HCT116 (cell line): ENCODE measurements at regions not wholly inside any gene's neighbourhood (a gene's known extent, or its start where the extent isn't known, plus 50 kb on each side); places are given as distances from the start of the nearest gene placed in this dataset.

Source experiments
- ATAC-seq: fragments of 200-7000 bp; cut with Tn5 transposase; 2 replicates; pipeline ENCODE4 v1.9.1; 2020; ENCODE audit warnings: mild to moderate bottlenecking, moderate library complexity
- BruUV-seq: library from RNA; stranded (reverse); fragments of 400-500 nt; replicated peaks from 2 replicates; lab custom pipeline; 2021; lab: Mats Ljungman, UMichigan
- CTCF ChIA-PET: fragments of 300-600 bp; sonication (Branson Sonifier 250); formaldehyde crosslinking; loops from one replicate; lab custom pipeline; 2021; ENCODE audit warnings: antibody characterized with exemption; lab: Charles Lee
- POLR2A ChIA-PET: fragments of 300-600, 350-600 bp; sonication (Branson Sonifier 250); formaldehyde crosslinking; loops from one replicate; lab custom pipeline; 2021; ENCODE audit warnings: antibody characterized with exemption; lab: Charles Lee
- RAD21 ChIA-PET, 2 experiments: fragments of 300-600 bp; sonication (Branson Sonifier 250); formaldehyde crosslinking; loops; one replicate each; lab custom pipeline; 2023; ENCODE audit warnings: low total read pairs in 2 of 2; ENCODE audit not compliant: uncharacterized antibody in 2 of 2, unreplicated experiment in 2 of 2, low non-redundant PET in 1 of 2; lab: Charles Lee
- DNase-seq: peaks from one replicate; pipeline ENCODE4 v3.0.0-alpha.2; 2010; ENCODE audit warnings: low read depth, low spot score
- H2AFZ ChIP-seq: fragments of 200-600 bp; shearing (Covaris generic), sonication (generic); 2 replicates; pipeline ENCODE4 v1.6.1; 2017; ENCODE audit warnings: low read depth, mixed run types, mixed read lengths, antibody characterized with exemption, low read length; ENCODE audit not compliant: poor library complexity, severe bottlenecking
- H3K27ac ChIP-seq: 2 replicates; pipeline ENCODE4 v1.5.1; 2012; ENCODE audit warnings: low read depth, low read length
- H3K27me3 ChIP-seq: fragments of 200-600 bp; sonication (generic); 2 replicates; pipeline ENCODE4 v1.6.1; 2016; ENCODE audit warnings: mixed run types, low read length, mixed read lengths; ENCODE audit not compliant: insufficient read depth
- H3K36me3 ChIP-seq, 2 experiments: fragments of 200-500 bp in 1 of 2; fragments of 200-600 bp in 1 of 2; sonication (Bioruptor generic) in 1 of 2; sonication (generic) in 1 of 2; 2 replicates each; pipeline versions ENCODE4 v1.5.1 to v1.6.1; 2014 to 2016; ENCODE audit warnings: low read length in 2 of 2, inconsistent platforms in 1 of 2, mixed read lengths in 1 of 2, mixed run types in 1 of 2; ENCODE audit not compliant: insufficient read depth in 2 of 2, control insufficient read depth in 1 of 2
- H3K4me1 ChIP-seq, 2 experiments: fragments of 200-600 bp in 1 of 2; sonication (generic) in 1 of 2; 2 replicates each; pipeline versions ENCODE4 v1.5.1 to v1.6.1; 2012 to 2017; ENCODE audit warnings: low read length in 2 of 2, inconsistent platforms in 1 of 2, mild to moderate bottlenecking in 1 of 2, mixed read lengths in 1 of 2, mixed run types in 1 of 2, moderate library complexity in 1 of 2; ENCODE audit not compliant: insufficient read depth in 2 of 2, control insufficient read depth in 1 of 2
- H3K4me2 ChIP-seq: fragments of 200-600 bp; sonication (generic); 2 replicates; pipeline ENCODE4 v1.6.1; 2017; ENCODE audit warnings: mixed run types, low read length, mixed read lengths
- H3K4me3 ChIP-seq, 2 experiments: fragments of 200-600 bp in 1 of 2; sonication (generic) in 1 of 2; replicated peaks in 1 of 2; 2 replicates each; pipeline ENCODE4 v1.5.1; 2011 to 2016; ENCODE audit warnings: low read length in 2 of 2, control low read depth in 1 of 2, low read depth in 1 of 2, mild to moderate bottlenecking in 1 of 2, mixed read lengths in 1 of 2, mixed run types in 1 of 2
- H3K79me2 ChIP-seq: fragments of 200-600 bp; sonication (generic); 2 replicates; pipeline ENCODE4 v1.6.1; 2017; ENCODE audit warnings: mild to moderate bottlenecking, mixed run types, low read length, moderate library complexity, mixed read lengths; ENCODE audit not compliant: insufficient read depth
- H3K9ac ChIP-seq: fragments of 200-600 bp; sonication (generic); 2 replicates; pipeline ENCODE4 v1.6.1; 2016; ENCODE audit warnings: low read length, mixed read lengths
- H3K9me2 ChIP-seq: fragments of 200-600 bp; sonication (generic), shearing (Covaris generic); 2 replicates; pipeline ENCODE4 v1.6.1; 2017; ENCODE audit warnings: mixed run types, mild to moderate bottlenecking, moderate library complexity; ENCODE audit not compliant: insufficient read depth
- H3K9me3 ChIP-seq, 2 experiments: fragments of 200-500 bp in 1 of 2; fragments of 200-600 bp in 1 of 2; sonication (Bioruptor generic) in 1 of 2; sonication (generic) in 1 of 2; 2 replicates each; pipeline ENCODE4 v1.6.1; 2014 to 2017; ENCODE audit warnings: low read length in 2 of 2, mixed read lengths in 2 of 2, inconsistent platforms in 1 of 2, low read depth in 1 of 2, mild to moderate bottlenecking in 1 of 2, mixed run types in 1 of 2, moderate library complexity in 1 of 2; ENCODE audit not compliant: control insufficient read depth in 1 of 2, insufficient read depth in 1 of 2
- H4K20me1 ChIP-seq: fragments of 200-600 bp; sonication (generic), shearing (Covaris generic); 2 replicates; pipeline ENCODE4 v1.6.1; 2017; ENCODE audit warnings: mixed run types, mild to moderate bottlenecking, moderate library complexity; ENCODE audit not compliant: insufficient read depth
- ATF3 ChIP-seq: IDR thresholded peaks from 2 replicates; pipeline ENCODE4 v1.6.1; 2012
- CBX3 ChIP-seq: IDR thresholded peaks from 2 replicates; pipeline ENCODE4 v1.6.1; 2012; ENCODE audit warnings: low read depth
- CEBPB ChIP-seq: IDR thresholded peaks from 2 replicates; pipeline ENCODE4 v1.6.1; 2012; ENCODE audit warnings: low read depth
- EGR1 ChIP-seq: IDR thresholded peaks from 2 replicates; pipeline ENCODE4 v1.6.1; 2012; ENCODE audit warnings: low read depth
- ELF1 ChIP-seq: IDR thresholded peaks from 2 replicates; pipeline ENCODE4 v1.6.1; 2012; ENCODE audit warnings: low read depth, borderline replicate concordance
- EZH2 ChIP-seq: fragments of 200-600 bp; sonication (generic); IDR thresholded peaks from 2 replicates; pipeline ENCODE4 v1.6.1; 2017; ENCODE audit warnings: antibody characterized with exemption, mixed run types
- EZH2phosphoT487 ChIP-seq: fragments of 200-600 bp; IDR thresholded peaks from 2 replicates; pipeline ENCODE4 v1.6.1; 2018; ENCODE audit warnings: antibody characterized with exemption, borderline replicate concordance
- FOSL1 ChIP-seq: IDR thresholded peaks from 2 replicates; pipeline ENCODE4 v1.6.1; 2012; ENCODE audit warnings: low read depth
- JUND ChIP-seq: IDR thresholded peaks from 2 replicates; pipeline ENCODE4 v1.6.1; 2012
- MAX ChIP-seq: IDR thresholded peaks from 2 replicates; pipeline ENCODE4 v1.6.1; 2012
- POLR2AphosphoS5 ChIP-seq: IDR thresholded peaks from 2 replicates; pipeline ENCODE4 v1.6.1; 2011; ENCODE audit warnings: mild to moderate bottlenecking, low read depth, low read length, moderate library complexity
- RAD21 ChIP-seq: IDR thresholded peaks from 2 replicates; pipeline ENCODE4 v1.6.1; 2012; ENCODE audit warnings: low read depth, mild to moderate bottlenecking
- SIN3A ChIP-seq: IDR thresholded peaks from 2 replicates; pipeline ENCODE4 v1.6.1; 2012; ENCODE audit warnings: low read depth
- SRF ChIP-seq: IDR thresholded peaks from 2 replicates; pipeline ENCODE4 v1.6.1; 2012; ENCODE audit warnings: low read depth
- TCF7L2 ChIP-seq: IDR thresholded peaks from 2 replicates; pipeline ENCODE4 v1.7.0; 2011; ENCODE audit warnings: borderline replicate concordance, inconsistent platforms; ENCODE audit not compliant: insufficient read depth, insufficient read length; ENCODE audit errors: extremely low read depth
- YY1 ChIP-seq: IDR thresholded peaks from 2 replicates; pipeline ENCODE4 v1.6.1; 2011; ENCODE audit warnings: low read length, low read depth, moderate library complexity, mild to moderate bottlenecking; ENCODE audit not compliant: insufficient replicate concordance; ENCODE audit errors: extremely low read depth
- ZBTB33 ChIP-seq: IDR thresholded peaks from 2 replicates; pipeline ENCODE4 v1.6.1; 2011; ENCODE audit warnings: mild to moderate bottlenecking, low read length, moderate library complexity; ENCODE audit not compliant: insufficient replicate concordance; ENCODE audit errors: extremely low read depth
- ZFX ChIP-seq: fragments of 450-650 bp; IDR thresholded peaks from 2 replicates; pipeline ENCODE4 v1.6.1; 2017
- ZNF274 ChIP-seq: fragments of 200-500 bp; sonication (Bioruptor generic); IDR thresholded peaks from 2 replicates; pipeline ENCODE4 v1.6.1; 2014; ENCODE audit warnings: mild to moderate bottlenecking, low read depth, low read length, inconsistent platforms
- intact Hi-C: fragments of 100-400 bp; cut with micrococcal nuclease; formaldehyde crosslinking; loops from 2 replicates; pipeline ENCODE4 v1.10.0; 2022

GRCh38 chr12:126271159-126271558 lies 1205.9 kb downstream of the AACS start:
- Histone ChIP-seq H3K27me3 (no peaks in the 10 kb centered on the region), H3K27ac (no peak overlapping the region), H3K36me3 (no peaks in the 10 kb centered on the region), H3K4me1 (no peaks in the 10 kb centered on the region), H3K9me2 (no peaks in the 10 kb centered on the region), H4K20me1 (no peaks in the 10 kb centered on the region), H2AFZ (no peak overlapping the region), H3K79me2 (no peaks in the 10 kb centered on the region), H3K9me3 (peaks cover 3 to 28% of the 10 kb centered on the region in 2 experiments; a peak in 2 of 4 replicates), H3K9ac (no peak overlapping the region), H3K4me3 (no peak overlapping the region), H3K4me2 (no peak overlapping the region)
- ChIA-PET CTCF (no interaction called here), POLR2A (no interaction called here), RAD21 (no interaction called here)
- ATAC-seq: no peak
- no peak for TF ChIP-seq EGR1
- no peak for TF ChIP-seq ZNF274
- TF ChIP-seq RAD21: no peak
- TF ChIP-seq MAX: no peak
- no peak for TF ChIP-seq FOSL1
- no peak for TF ChIP-seq TCF7L2
- TF ChIP-seq EZH2phosphoT487: no peak
- TF ChIP-seq YY1: no peak
- no peak for TF ChIP-seq JUND
- TF ChIP-seq SIN3A: no peak
- no peak for DNase-seq
- BruUV-seq: no TSS peak
- intact Hi-C loops: no loop called here

- H4K20me1 ChIP-seq: no peaks in the 10 kb centered on the region
- peaks cover 7 to 13% of the 10 kb centered on the region in 2 experiments; a peak in 2 of 4 replicates for H3K9me3 ChIP-seq
- H3K9me2 ChIP-seq: no peaks in the 10 kb centered on the region
- H3K79me2 ChIP-seq: no peaks in the 10 kb centered on the region
- no peak overlapping the region for H3K4me3 ChIP-seq
- no peak overlapping the region for H3K27ac ChIP-seq
- no peak for ATAC-seq
- no peak overlapping the region for H3K9ac ChIP-seq
- H3K4me2 ChIP-seq: no peak overlapping the region
- ChIA-PET RAD21 (no interaction called here), CTCF (no interaction called here), POLR2A (no interaction called here)
- intact Hi-C loops: no loop called here
- H3K27me3 ChIP-seq: no peaks in the 10 kb centered on the region
- H2AFZ ChIP-seq: no peak overlapping the region
- H3K4me1 ChIP-seq: no peaks in the 10 kb centered on the region
- BruUV-seq: no TSS peak
- H3K36me3 ChIP-seq: no peaks in the 10 kb centered on the region
- DNase-seq: no peak
- TF ChIP-seq POLR2AphosphoS5: no peak
- TF ChIP-seq ATF3: no peak
- TF ChIP-seq EGR1: no peak
- no peak for TF ChIP-seq FOSL1
- TF ChIP-seq CBX3: no peak
- no peak for TF ChIP-seq EZH2
- no peak for TF ChIP-seq JUND
- TF ChIP-seq ELF1: no peak
- no peak for TF ChIP-seq ZBTB33
- no peak for TF ChIP-seq YY1
- TF ChIP-seq SRF: no peak
- no peak for TF ChIP-seq CEBPB
- TF ChIP-seq ZFX: no peak
- no peak for TF ChIP-seq RAD21
Measured at GRCh38 chr12:126282691-126283090, 1217.5 kb downstream of the AACS start.
